D721Med (cell line): ENCODE measurements at regions not wholly inside any gene's neighbourhood (a gene's known extent, or its start where the extent isn't known, plus 50 kb on each side); places are given as distances from the start of the nearest gene placed in this dataset.

ENCODE experiments used
- DNase-seq: peaks from one replicate; pipeline ENCODE4 v3.0.0; 2011; ENCODE audit warnings: low spot score; ENCODE audit not compliant: insufficient read length
- FAIRE-seq: peaks from 2 replicates; lab custom pipeline; 2011; peaks lifted over from hg19 to GRCh38; lab: Jason Lieb, UNC
- CTCF ChIP-seq: IDR thresholded peaks from 2 replicates; pipeline ENCODE4 v1.5.1; 2012; ENCODE audit warnings: mild to moderate bottlenecking, control low read depth; ENCODE audit not compliant: insufficient read depth; ENCODE audit errors: missing control alignments

GRCh38 chr4:151991001-151991883 lies 230.4 kb upstream of the GATB start:
- no peak for FAIRE-seq
- TF ChIP-seq CTCF = no peak
- DNase-seq = no peak

GRCh38 chr4:151990201-151990600 lies 229.4 kb upstream of the GATB start:
- DNase-seq = no peak
- no peak for TF ChIP-seq CTCF
- FAIRE-seq = no peak

- FAIRE-seq = no peak
- TF ChIP-seq CTCF = no peak
- DNase-seq = no peak
These were observed 227.8 kb upstream of the GATB start for GRCh38 chr4:151988591-151988990.

- FAIRE-seq (no peak), DNase-seq (no peak)
- TF ChIP-seq CTCF = no peak
These were observed 226.8 kb upstream of the GATB start for GRCh38 chr4:151987606-151988005.

GRCh38 chr4:151983854-151984253 lies 223.0 kb upstream of the GATB start:
- FAIRE-seq = no peak
- TF ChIP-seq CTCF = no peak
- no peak for DNase-seq

GRCh38 chr4:151979819-151980218 lies 219.0 kb upstream of the GATB start:
- DNase-seq (no peak), FAIRE-seq (no peak)
- TF ChIP-seq CTCF = no peak

GRCh38 chr4:151968643-151969042 lies 207.8 kb upstream of the GATB start:
- TF ChIP-seq CTCF = no peak
- FAIRE-seq = no peak
- no peak for DNase-seq
